ENCODE measurements at regions not wholly inside any gene's neighbourhood (a gene's known extent, or its start where the extent isn't known, plus 50 kb on each side); places are given as distances from the start of the nearest gene placed in this dataset.

DNA sequence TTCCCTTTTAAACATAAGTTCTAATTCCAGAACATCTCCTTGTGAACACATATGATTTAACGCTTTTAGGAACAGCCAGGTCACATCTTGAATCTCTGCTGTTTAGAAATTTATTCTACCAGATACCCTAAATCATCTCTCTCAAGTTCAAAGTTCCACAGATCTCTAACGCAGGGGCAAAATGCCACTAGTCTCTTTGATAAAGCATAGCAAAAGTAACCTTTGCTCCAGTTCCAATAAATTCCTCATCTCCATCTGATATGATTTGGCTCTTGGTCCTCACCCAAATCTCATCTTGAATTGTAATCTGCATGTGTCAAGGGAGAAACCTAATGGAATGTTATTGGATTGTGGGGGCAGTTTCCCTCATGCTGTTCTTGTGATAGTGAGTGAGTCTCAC lies 96.3 kb upstream of the PLEKHA5 start:
- no peak for TF ChIP-seq CTCF (IDR thresholded peaks at IDR 0.05; ENCODE audit: insufficient read depth, low read length, poor library complexity, severe bottlenecking)
- DNase-seq (ENCODE audit: extremely low read depth, insufficient read length) = no peak
- H3K27me3 ChIP-seq (replicated peaks; ENCODE audit: control insufficient read depth, insufficient read depth, low read length) = no peaks in the 10 kb centered on the region
- no peaks in the 10 kb centered on the region for H3K36me3 ChIP-seq (ENCODE audit: control insufficient read depth, insufficient read depth, low read length)
- H3K4me3 ChIP-seq (replicated peaks; ENCODE audit: low read depth, low read length) = no peak overlapping the region

- no peak overlapping the region for H3K4me3 ChIP-seq (replicated peaks; ENCODE audit: low read depth, low read length)
- no peaks in the 10 kb centered on the region for H3K36me3 ChIP-seq (ENCODE audit: control insufficient read depth, insufficient read depth, low read length)
- DNase-seq (ENCODE audit: extremely low read depth, insufficient read length) = no peak
- TF ChIP-seq CTCF (IDR thresholded peaks at IDR 0.05; ENCODE audit: insufficient read depth, low read length, poor library complexity, severe bottlenecking) = no peak
- H3K27me3 ChIP-seq (replicated peaks; ENCODE audit: control insufficient read depth, insufficient read depth, low read length) = no peaks in the 10 kb centered on the region
These were observed 94.6 kb upstream of the PLEKHA5 start for GRCh38 chr12:19034937-19035336.

DNA sequence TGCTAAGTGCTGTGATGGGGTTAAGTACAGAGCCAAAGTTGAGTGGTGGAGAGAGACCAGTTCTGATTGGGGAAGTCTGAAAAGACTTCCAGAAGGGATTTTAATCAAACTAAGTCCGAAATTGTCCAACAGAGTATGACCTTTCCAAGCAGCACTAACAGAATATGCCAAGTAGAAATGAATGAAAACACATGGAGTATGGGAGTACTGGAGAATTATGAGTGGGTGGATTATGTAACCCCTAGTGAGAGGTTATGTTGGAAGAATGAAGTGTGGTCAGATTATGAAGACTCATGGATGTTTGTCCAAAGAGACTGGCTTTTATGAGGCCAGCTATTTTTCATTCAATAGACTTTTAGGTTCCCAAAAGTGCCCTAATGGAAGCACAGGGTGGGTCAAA lies 94.0 kb upstream of the PLEKHA5 start:
- no peak for TF ChIP-seq CTCF (IDR thresholded peaks at IDR 0.05; ENCODE audit: insufficient read depth, low read length, poor library complexity, severe bottlenecking)
- Histone ChIP-seq H3K36me3 (ENCODE audit: control insufficient read depth, insufficient read depth, low read length) (no peaks in the 10 kb centered on the region), H3K4me3 (replicated peaks; ENCODE audit: low read depth, low read length) (no peak overlapping the region), H3K27me3 (replicated peaks; ENCODE audit: control insufficient read depth, insufficient read depth, low read length) (no peaks in the 10 kb centered on the region)
- no peak for DNase-seq (ENCODE audit: extremely low read depth, insufficient read length)

- no peak for TF ChIP-seq CTCF (IDR thresholded peaks at IDR 0.05; ENCODE audit: insufficient read depth, low read length, poor library complexity, severe bottlenecking)
- H3K4me3 ChIP-seq (replicated peaks; ENCODE audit: low read depth, low read length) = no peak overlapping the region
- H3K36me3 ChIP-seq (ENCODE audit: control insufficient read depth, insufficient read depth, low read length) = no peaks in the 10 kb centered on the region
- no peaks in the 10 kb centered on the region for H3K27me3 ChIP-seq (replicated peaks; ENCODE audit: control insufficient read depth, insufficient read depth, low read length)
- no peak for DNase-seq (ENCODE audit: extremely low read depth, insufficient read length)
These were observed 92.7 kb upstream of the PLEKHA5 start for GRCh38 chr12:19036673-19037357.

- no peaks in the 10 kb centered on the region for H3K36me3 ChIP-seq (ENCODE audit: control insufficient read depth, insufficient read depth, low read length)
- DNase-seq (ENCODE audit: extremely low read depth, insufficient read length) = no peak
- no peaks in the 10 kb centered on the region for H3K27me3 ChIP-seq (replicated peaks; ENCODE audit: control insufficient read depth, insufficient read depth, low read length)
- H3K4me3 ChIP-seq (replicated peaks; ENCODE audit: low read depth, low read length) = no peak overlapping the region
- no peak for TF ChIP-seq CTCF (IDR thresholded peaks at IDR 0.05; ENCODE audit: insufficient read depth, low read length, poor library complexity, severe bottlenecking)
These were observed 91.3 kb upstream of the PLEKHA5 start for GRCh38 chr12:19038209-19038608.

DNA sequence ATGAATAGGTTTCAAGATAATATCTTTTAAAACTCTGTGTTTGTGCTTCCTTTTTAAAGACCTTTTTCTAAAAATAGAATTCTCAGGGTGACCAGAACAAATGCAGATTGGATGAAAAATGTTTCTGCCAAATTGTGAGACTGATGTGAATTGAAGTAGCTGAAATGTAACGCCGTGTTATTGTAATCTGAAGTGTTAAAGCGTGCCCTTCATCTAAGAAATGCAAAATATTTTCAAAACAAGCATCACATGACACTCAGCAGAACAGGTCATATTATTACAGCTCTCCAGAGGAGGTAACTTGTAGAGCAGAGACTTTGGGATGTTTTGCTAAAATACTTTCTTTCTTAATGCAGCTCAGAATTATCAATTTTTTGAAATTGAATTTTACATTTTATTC lies 90.0 kb upstream of the PLEKHA5 start:
- TF ChIP-seq CTCF (IDR thresholded peaks at IDR 0.05; ENCODE audit: insufficient read depth, low read length, poor library complexity, severe bottlenecking) = no peak
- no peaks in the 10 kb centered on the region for H3K36me3 ChIP-seq (ENCODE audit: control insufficient read depth, insufficient read depth, low read length)
- DNase-seq (ENCODE audit: extremely low read depth, insufficient read length) = no peak
- H3K27me3 ChIP-seq (replicated peaks; ENCODE audit: control insufficient read depth, insufficient read depth, low read length) = no peaks in the 10 kb centered on the region
- H3K4me3 ChIP-seq (replicated peaks; ENCODE audit: low read depth, low read length) = no peak overlapping the region
